CD14-positive monocyte (primary cell): ENCODE measurements at regions not wholly inside any gene's neighbourhood (a gene's known extent, or its start where the extent isn't known, plus 50 kb on each side); places are given as distances from the start of the nearest gene placed in this dataset.

Experiments
- DNase-seq, 3 donors: peaks; one replicate each; pipeline ENCODE4 v3.0.0-alpha.2; 2011 to 2022
- H2AFZ ChIP-seq: 2 replicates; pipeline ENCODE4 v1.6.0; 2012; ENCODE audit warnings: mild to moderate bottlenecking, low read depth, low read length, inconsistent platforms; ENCODE audit not compliant: insufficient read depth, poor library complexity, severe bottlenecking
- H3K27ac ChIP-seq, 2 donors: 1 replicate in 1 of 2; 2 replicates in 1 of 2; pipeline ENCODE4 v1.5.1; 2012 to 2013; ENCODE audit warnings: low read length in 2 of 2, control low read depth in 1 of 2, inconsistent platforms in 1 of 2, low read depth in 1 of 2, mild to moderate bottlenecking in 1 of 2
- H3K27me3 ChIP-seq, 2 donors: one replicate each; pipeline versions ENCODE4 v1.6.0 to v1.6.1; 2011 to 2013; ENCODE audit warnings: low read length in 2 of 2; ENCODE audit not compliant: control insufficient read depth in 2 of 2, insufficient read depth in 2 of 2
- H3K36me3 ChIP-seq, 2 donors: replicated peaks in 1 of 2; 1 replicate in 1 of 2; 2 replicates in 1 of 2; pipeline versions ENCODE4 v1.5.1 to v1.6.1; 2012 to 2013; ENCODE audit warnings: low read length in 2 of 2, control low read depth in 1 of 2, inconsistent platforms in 1 of 2, mild to moderate bottlenecking in 1 of 2; ENCODE audit not compliant: insufficient read depth in 2 of 2, control insufficient read depth in 1 of 2
- H3K4me1 ChIP-seq, 2 donors: 1 replicate in 1 of 2; 2 replicates in 1 of 2; pipeline versions ENCODE4 v1.5.1 to v1.6.1; 2012 to 2013; ENCODE audit warnings: low read length in 2 of 2, control low read depth in 1 of 2, inconsistent platforms in 1 of 2, mild to moderate bottlenecking in 1 of 2, moderate library complexity in 1 of 2; ENCODE audit not compliant: insufficient read depth in 2 of 2, control insufficient read depth in 1 of 2
- H3K4me2 ChIP-seq: replicated peaks from 2 replicates; pipeline ENCODE3; 2012; ENCODE audit warnings: low read length, moderate library complexity, mild to moderate bottlenecking; ENCODE audit not compliant: poor library complexity, severe bottlenecking; ENCODE audit errors: extremely low read depth
- H3K4me3 ChIP-seq, 3 experiments: fragments of 200-600 bp in 1 of 3; sonication (generic) in 1 of 3; replicated peaks in 1 of 3; 1 replicate in 2 of 3; 2 replicates in 1 of 3; pipeline ENCODE4 v1.5.1; 2011 to 2013; ENCODE audit warnings: low read length in 3 of 3, mild to moderate bottlenecking in 3 of 3, control low read depth in 2 of 3, low read depth in 2 of 3, inconsistent platforms in 1 of 3, moderate library complexity in 1 of 3
- H3K79me2 ChIP-seq: 2 replicates; pipeline ENCODE4 v1.6.0; 2012; ENCODE audit warnings: mild to moderate bottlenecking, control low read depth, inconsistent platforms, low read length, moderate library complexity; ENCODE audit not compliant: insufficient read depth
- H3K9ac ChIP-seq: 2 replicates; pipeline ENCODE4 v1.6.0; 2017; ENCODE audit warnings: low read length, mild to moderate bottlenecking; ENCODE audit not compliant: insufficient read depth, poor library complexity, severe bottlenecking
- H3K9me3 ChIP-seq, 2 donors: replicated peaks in 1 of 2; 1 replicate in 1 of 2; 2 replicates in 1 of 2; pipeline versions ENCODE4 v1.5.1 to v1.6.1; 2012 to 2013; ENCODE audit warnings: low read length in 2 of 2, control low read depth in 1 of 2; ENCODE audit not compliant: control insufficient read depth in 1 of 2, insufficient read depth in 1 of 2
- H4K20me1 ChIP-seq: 2 replicates; pipeline ENCODE4 v1.6.0; 2012; ENCODE audit warnings: mild to moderate bottlenecking, low read length, control low read depth, moderate library complexity; ENCODE audit not compliant: insufficient read depth
- H3K27ac Mint-ChIP-seq, 7 donors: one replicate each; pipeline ENCODE4 v1.8.0; 2020; ENCODE audit warnings: mild to moderate bottlenecking in 7 of 7, mixed read lengths in 7 of 7, moderate library complexity in 6 of 7, inconsistent platforms in 2 of 7
- H3K27me3 Mint-ChIP-seq, 3 donors: one replicate each; pipeline ENCODE4 v1.8.0; 2021 to 2022; ENCODE audit warnings: low read depth in 3 of 3, mild to moderate bottlenecking in 3 of 3, mixed read lengths in 3 of 3, moderate library complexity in 3 of 3, inconsistent platforms in 1 of 3
- H3K36me3 Mint-ChIP-seq, 2 donors: one replicate each; pipeline ENCODE4 v1.8.0; 2020; ENCODE audit warnings: mixed read lengths in 2 of 2, inconsistent platforms in 1 of 2, mild to moderate bottlenecking in 1 of 2
- H3K4me1 Mint-ChIP-seq: one replicate; pipeline ENCODE4 v1.8.0; 2020; ENCODE audit warnings: mild to moderate bottlenecking, mixed read lengths
- H3K4me3 Mint-ChIP-seq, 2 donors: one replicate each; pipeline ENCODE4 v1.8.0; 2020; ENCODE audit warnings: mild to moderate bottlenecking in 2 of 2, mixed read lengths in 2 of 2, moderate library complexity in 1 of 2
- H3K9me3 Mint-ChIP-seq, 7 donors: one replicate each; pipeline ENCODE4 v1.8.0; 2020 to 2022; ENCODE audit warnings: mixed read lengths in 7 of 7, mild to moderate bottlenecking in 6 of 7, moderate library complexity in 6 of 7, inconsistent platforms in 2 of 7
- CTCF ChIP-seq: fragments of 200-600 bp; IDR thresholded peaks from one replicate; pipeline ENCODE4 v1.8.0; 2022; ENCODE audit warnings: antibody characterized with exemption, mild to moderate bottlenecking
- WGBS: methylation state at CpG from one replicate; pipeline ENCODE4 v1.1.5; 2013; ENCODE audit warnings: missing lambda C conversion rate; ENCODE audit not compliant: insufficient coverage; 5-methylcytosine and 5-hydroxymethylcytosine counted together
- intact Hi-C, 2 donors: fragments of 100-400 bp; cut with micrococcal nuclease; formaldehyde crosslinking; loops; one replicate each; pipeline versions ENCODE4 v1.15.0 to v1.15.1; 2023

- Histone ChIP-seq H3K79me2 (no peaks in the 10 kb centered on the region), H4K20me1 (no peaks in the 10 kb centered on the region), H3K36me3 (no peaks in the 10 kb centered on the region), H3K9ac (no peak overlapping the region), H2AFZ (no peak overlapping the region), H3K4me2 (no peak overlapping the region), H3K27ac (no peak overlapping the region), H3K4me3 (no peak overlapping the region), H3K9me3 (no peaks in the 10 kb centered on the region), H3K27me3 (no peaks in the 10 kb centered on the region), H3K4me1 (no peaks in the 10 kb centered on the region)
- H3K9me3 Mint-ChIP-seq: peaks cover 0 to 4% (median 3%) of the 10 kb centered on the region in 7 donors
- H3K4me1 Mint-ChIP-seq: no peaks in the 10 kb centered on the region
- no peaks in the 10 kb centered on the region for H3K36me3 Mint-ChIP-seq
- no peak overlapping the region for H3K4me3 Mint-ChIP-seq
- H3K27me3 Mint-ChIP-seq: peaks cover 1 to 3% (median 1%) of the 10 kb centered on the region in 3 donors
- WGBS: 45% methylated on average over 4 of the region's 4 CpGs
- no peak for DNase-seq
- H3K27ac Mint-ChIP-seq: no peak overlapping the region
- intact Hi-C loops: no loop called here
- TF ChIP-seq CTCF: no peak
Observed at GRCh38 chr10:8498881-8499280, 444.4 kb downstream of the GATA3 start.

GRCh38 chr10:8499312-8499711, 444.8 kb downstream of the GATA3 start:
- Histone ChIP-seq H3K36me3 (no peaks in the 10 kb centered on the region), H3K4me1 (no peaks in the 10 kb centered on the region), H3K4me3 (no peak overlapping the region), H2AFZ (no peak overlapping the region), H3K9ac (no peak overlapping the region), H3K27ac (no peak overlapping the region), H3K27me3 (no peaks in the 10 kb centered on the region), H3K4me2 (no peak overlapping the region), H3K79me2 (no peaks in the 10 kb centered on the region), H4K20me1 (no peaks in the 10 kb centered on the region), H3K9me3 (no peaks in the 10 kb centered on the region)
- H3K27ac Mint-ChIP-seq: no peak overlapping the region
- peaks cover 0 to 4% (median 3%) of the 10 kb centered on the region in 7 donors for H3K9me3 Mint-ChIP-seq
- no peaks in the 10 kb centered on the region for H3K4me1 Mint-ChIP-seq
- H3K36me3 Mint-ChIP-seq: no peaks in the 10 kb centered on the region
- no CpG with 5 or more reads among the region's 4 CpGs for WGBS
- intact Hi-C loops: no loop called here
- DNase-seq: no peak
- H3K4me3 Mint-ChIP-seq: no peak overlapping the region
- peaks cover 0 to 3% (median 1%) of the 10 kb centered on the region in 3 donors for H3K27me3 Mint-ChIP-seq
- TF ChIP-seq CTCF: no peak
